Fibroblast of pulmonary artery (primary cell): ENCODE measurements at regions not wholly inside any gene's neighbourhood (a gene's known extent, or its start where the extent isn't known, plus 50 kb on each side); places are given as distances from the start of the nearest gene placed in this dataset.

Experiments
- DNase-seq: peaks from one replicate; pipeline ENCODE4 v3.0.0-alpha.2; 2010; ENCODE audit warnings: low read depth
- H3K4me3 ChIP-seq: replicated peaks from 2 replicates; pipeline ENCODE4 v1.5.1; 2011; ENCODE audit warnings: low read depth, mild to moderate bottlenecking, control low read depth, low read length, moderate library complexity
- CTCF ChIP-seq: IDR thresholded peaks from 2 replicates; pipeline ENCODE4 v1.5.1; 2011; ENCODE audit warnings: mild to moderate bottlenecking, control low read depth, low read length, inconsistent platforms; ENCODE audit errors: missing control alignments

DNA sequence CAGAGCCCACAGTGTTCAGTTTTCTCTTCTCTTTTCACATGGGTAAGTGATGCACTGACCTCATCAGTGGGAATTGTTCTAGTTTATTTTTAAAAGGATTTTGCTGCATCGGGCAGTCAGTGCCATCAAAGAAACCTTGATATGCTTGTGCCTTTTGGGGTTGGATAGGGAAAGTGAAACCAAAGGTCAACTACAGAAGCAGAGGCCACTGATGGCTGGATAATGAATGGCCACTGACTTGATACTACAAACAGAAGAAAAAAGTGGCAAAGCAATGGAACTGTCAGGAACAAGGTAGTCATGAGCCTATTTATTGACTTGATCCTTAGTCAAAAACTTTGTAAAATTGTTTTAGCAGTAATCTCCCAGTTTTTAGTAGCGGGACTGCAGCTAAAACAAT is 636.3 kb upstream of the ZEB2 start:
- no peak for TF ChIP-seq CTCF
- H3K4me3 ChIP-seq: no peak overlapping the region
- DNase-seq: no peak

GRCh38 chr2:145155196-145155595 is 635.3 kb upstream of the ZEB2 start:
- TF ChIP-seq CTCF: no peak
- no peak for DNase-seq
- no peak overlapping the region for H3K4me3 ChIP-seq

- TF ChIP-seq CTCF: no peak
- no peak overlapping the region for H3K4me3 ChIP-seq
- DNase-seq: no peak
Observed at GRCh38 chr2:145154731-145155130, 634.8 kb upstream of the ZEB2 start.

DNA sequence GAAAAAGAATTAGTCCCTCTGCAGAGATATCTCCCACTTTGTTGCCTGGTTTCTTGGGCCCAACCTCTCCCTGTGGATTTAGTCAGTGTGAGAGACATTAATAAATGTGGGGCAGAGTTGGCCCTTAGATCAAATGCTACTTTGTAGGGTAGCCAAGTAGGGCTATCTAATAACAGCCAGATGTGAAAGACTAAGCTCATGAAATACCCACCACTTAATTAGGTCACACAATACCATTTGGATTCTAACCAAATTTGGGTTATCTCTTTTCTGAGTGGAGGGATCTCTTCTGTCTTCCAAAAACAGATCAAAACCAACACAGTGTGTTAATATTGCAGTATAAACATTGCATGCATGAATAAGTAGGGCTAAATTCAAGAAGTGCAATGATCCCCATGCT is 626.8 kb upstream of the ZEB2 start:
- no peak overlapping the region for H3K4me3 ChIP-seq
- DNase-seq: no peak
- TF ChIP-seq CTCF: no peak

DNA sequence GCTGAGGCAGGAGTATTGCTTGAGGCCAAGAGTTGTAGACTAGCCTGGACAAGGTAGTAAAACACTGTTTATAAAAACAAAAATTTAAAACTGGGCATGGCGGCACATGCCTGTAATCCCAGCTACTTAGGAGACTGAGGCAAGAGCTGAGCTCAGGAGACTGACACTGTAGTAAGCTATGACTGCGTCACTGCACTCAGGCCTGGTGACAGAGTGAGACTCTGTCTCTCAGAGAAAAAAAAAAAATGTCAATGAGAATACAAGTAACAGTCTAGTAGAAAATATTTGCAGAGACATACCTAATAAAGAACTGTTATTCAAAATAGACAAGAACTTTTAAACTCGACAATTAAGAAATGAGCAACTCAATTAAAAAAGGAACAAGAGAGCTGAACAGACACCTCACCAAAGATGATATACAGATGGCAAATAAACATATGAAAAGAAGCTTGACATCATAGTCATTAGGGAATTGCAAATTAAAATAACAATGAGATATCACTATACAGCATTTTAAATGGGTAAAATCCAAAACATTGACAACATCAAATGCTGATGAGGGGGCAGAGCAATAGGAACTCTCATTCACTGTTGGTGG is 624.3 kb upstream of the ZEB2 start:
- DNase-seq: no peak
- TF ChIP-seq CTCF: no peak
- no peak overlapping the region for H3K4me3 ChIP-seq

- H3K4me3 ChIP-seq: no peak overlapping the region
- no peak for DNase-seq
- TF ChIP-seq CTCF: no peak
Observed at GRCh38 chr2:145141981-145142380, 622.1 kb upstream of the ZEB2 start.

GRCh38 chr2:145140658-145141057 is 620.7 kb upstream of the ZEB2 start:
- H3K4me3 ChIP-seq: no peak overlapping the region

More at GRCh38 chr2:145140658-145141057, 620.7 kb upstream of the ZEB2 start:
- DNase-seq: no peak
- no peak for TF ChIP-seq CTCF
